GM12891 (cell line): ENCODE measurements at regions not wholly inside any gene's neighbourhood (a gene's known extent, or its start where the extent isn't known, plus 50 kb on each side); places are given as distances from the start of the nearest gene placed in this dataset.

Experiments
- POLR2A ChIP-seq: IDR thresholded peaks from 2 replicates; pipeline ENCODE4 v1.6.1; 2011; ENCODE audit warnings: low read depth, low read length, control low read depth
- POLR2AphosphoS5 ChIP-seq: IDR thresholded peaks from 2 replicates; pipeline ENCODE4 v1.6.1; 2011; ENCODE audit warnings: low read depth, low read length, control low read depth
- TAF1 ChIP-seq: IDR thresholded peaks from 2 replicates; pipeline ENCODE4 v1.6.1; 2011; ENCODE audit warnings: low read depth, low read length, control low read depth

DNA sequence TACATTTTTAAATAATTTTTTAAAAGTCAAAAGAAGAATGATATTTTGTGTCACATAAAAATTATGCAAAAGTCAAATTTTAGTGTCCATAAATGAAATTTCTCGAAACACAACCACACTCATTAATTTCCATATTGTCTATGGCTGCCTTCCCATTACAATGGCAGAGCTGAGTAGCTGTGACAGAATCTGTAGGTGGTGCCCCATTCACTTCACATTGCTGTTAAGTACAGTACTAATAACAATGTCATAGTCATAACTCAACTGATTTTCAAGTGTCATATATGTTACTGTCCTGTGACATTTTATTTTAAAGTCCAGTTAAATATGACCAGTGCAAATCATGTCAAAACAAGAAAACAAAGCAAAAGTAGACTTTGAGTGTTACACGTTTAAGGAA lies 114.3 kb downstream of the SPRY2 start:
- no peak for TF ChIP-seq POLR2AphosphoS5
- no peak for TF ChIP-seq POLR2A
- no peak for TF ChIP-seq TAF1
